GM12865 (cell line): ENCODE measurements at regions not wholly inside any gene's neighbourhood (a gene's known extent, or its start where the extent isn't known, plus 50 kb on each side); places are given as distances from the start of the nearest gene placed in this dataset.

Experiments
- DNase-seq: peaks from one replicate; pipeline ENCODE4 v3.0.0; 2010; ENCODE audit warnings: low read depth
- H3K4me3 ChIP-seq: 2 replicates; pipeline ENCODE4 v1.5.1; 2011; ENCODE audit warnings: mild to moderate bottlenecking, low read depth, low read length, control low read depth
- CTCF ChIP-seq: IDR thresholded peaks from 2 replicates; pipeline ENCODE4 v1.5.1; 2011; ENCODE audit warnings: low read length, control low read depth, low read depth, inconsistent platforms; ENCODE audit not compliant: insufficient read depth; ENCODE audit errors: missing control alignments

DNA sequence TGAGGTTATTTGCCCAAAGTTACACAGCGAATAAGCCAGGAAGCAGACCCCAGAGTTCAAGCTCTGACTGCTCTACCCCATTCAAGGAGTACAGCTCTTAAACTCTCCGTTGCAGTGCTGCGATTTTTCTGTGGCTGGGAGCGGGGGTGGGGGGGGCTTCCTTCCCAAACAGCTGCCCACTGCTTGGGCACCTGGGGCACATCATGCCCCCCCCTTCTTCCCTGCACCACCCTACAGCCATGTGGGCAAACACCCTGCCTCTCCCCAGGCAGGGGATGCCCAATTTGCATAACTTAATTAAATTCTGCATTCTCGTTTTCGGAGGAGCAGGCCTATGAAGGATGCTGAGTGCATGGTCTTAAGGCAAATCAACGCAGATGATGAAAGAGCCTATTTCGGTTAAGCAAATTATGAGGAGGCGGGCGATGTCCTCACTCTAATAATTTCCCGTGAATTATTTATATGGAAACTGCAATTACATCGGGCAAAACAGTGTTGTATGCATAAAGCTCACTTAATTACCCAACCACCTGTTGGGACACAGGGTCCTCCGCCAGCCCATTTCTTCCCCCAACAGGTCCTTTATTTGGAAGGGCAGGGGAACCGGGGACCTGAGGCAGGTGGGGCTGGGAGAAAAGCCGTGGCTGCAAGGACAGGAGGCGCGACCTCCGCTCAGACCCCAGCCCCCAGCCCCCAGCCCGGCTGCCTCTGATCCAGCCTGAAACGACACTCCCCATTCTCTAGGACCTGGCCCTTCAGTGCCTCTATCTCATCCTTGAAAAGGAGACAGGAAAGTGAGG lies 610.5 kb downstream of the BUD13 start:
- H3K4me3 ChIP-seq: no peak overlapping the region
- no peak for DNase-seq
- TF ChIP-seq CTCF: no peak

DNA sequence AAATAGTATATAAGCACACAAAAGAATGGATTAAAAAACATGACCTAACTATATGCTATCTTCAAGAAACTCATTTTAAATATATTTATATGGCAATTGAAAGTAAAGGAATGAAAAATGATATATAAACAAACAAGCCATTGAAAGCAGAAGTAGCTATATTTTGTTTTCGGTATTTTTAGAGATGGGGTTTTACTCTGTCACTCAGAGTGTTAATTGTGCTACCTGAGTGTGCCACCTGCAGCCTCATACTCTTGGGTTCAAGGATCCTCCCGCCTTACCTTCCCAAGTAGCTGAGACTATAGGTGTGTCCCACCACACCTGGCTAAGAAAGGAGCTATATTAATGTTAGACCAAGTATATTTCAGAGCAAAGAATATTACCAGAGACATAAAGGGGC lies 624.1 kb downstream of the BUD13 start:
- no peak for DNase-seq
- TF ChIP-seq CTCF: no peak
- no peak overlapping the region for H3K4me3 ChIP-seq

- H3K4me3 ChIP-seq: no peak overlapping the region
- no peak for TF ChIP-seq CTCF
- DNase-seq: no peak
These were observed 624.7 kb downstream of the BUD13 start for GRCh38 chr11:116148056-116148455.

DNA sequence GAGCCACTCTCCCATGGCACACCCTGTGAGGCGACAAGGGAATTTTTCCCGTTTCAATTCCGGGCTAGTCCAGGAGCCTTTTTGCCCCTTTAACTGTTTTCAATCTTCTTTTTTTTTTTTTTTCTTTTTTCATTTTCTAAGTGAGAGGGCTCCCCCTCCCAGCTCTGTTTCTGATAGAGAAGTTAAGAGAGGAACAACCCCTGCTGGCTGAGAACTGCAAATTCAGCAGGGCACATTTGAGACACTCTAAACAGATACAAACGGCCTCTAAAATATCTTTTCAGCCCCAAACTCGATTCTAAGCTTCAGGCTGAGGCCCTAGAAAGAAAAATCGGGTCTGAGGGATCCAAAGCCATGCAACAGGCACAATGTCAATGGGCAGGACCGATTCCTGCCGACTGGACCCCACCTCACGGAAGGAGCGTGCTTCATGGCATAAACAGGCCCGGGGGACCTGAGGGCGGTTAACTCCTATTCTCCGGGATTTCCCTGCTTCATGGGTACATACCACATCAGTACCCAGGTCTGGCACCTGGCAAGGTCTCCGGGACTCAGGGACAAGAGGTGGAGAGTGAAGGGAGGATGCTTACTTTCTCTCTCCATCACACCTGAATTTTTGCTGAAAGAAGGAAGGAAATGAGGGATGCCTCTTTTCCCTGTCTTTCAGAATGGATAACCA lies 627.5 kb downstream of the BUD13 start:
- no peak for DNase-seq
- no peak overlapping the region for H3K4me3 ChIP-seq
- no peak for TF ChIP-seq CTCF

GRCh38 chr11:116144387-116144958 lies 628.3 kb downstream of the BUD13 start:
- DNase-seq: no peak

GRCh38 chr11:116138280-116138679 lies 634.1 kb upstream of the CADM1 start:
- H3K4me3 ChIP-seq: no peak overlapping the region
- TF ChIP-seq CTCF: no peak
- no peak for DNase-seq

More at GRCh38 chr11:116144387-116144958, 628.3 kb downstream of the BUD13 start:
- H3K4me3 ChIP-seq: no peak overlapping the region
- TF ChIP-seq CTCF: no peak
